ENCODE measurements at regions not wholly inside any gene's neighbourhood (a gene's known extent, or its start where the extent isn't known, plus 50 kb on each side); places are given as distances from the start of the nearest gene placed in this dataset.

DNA sequence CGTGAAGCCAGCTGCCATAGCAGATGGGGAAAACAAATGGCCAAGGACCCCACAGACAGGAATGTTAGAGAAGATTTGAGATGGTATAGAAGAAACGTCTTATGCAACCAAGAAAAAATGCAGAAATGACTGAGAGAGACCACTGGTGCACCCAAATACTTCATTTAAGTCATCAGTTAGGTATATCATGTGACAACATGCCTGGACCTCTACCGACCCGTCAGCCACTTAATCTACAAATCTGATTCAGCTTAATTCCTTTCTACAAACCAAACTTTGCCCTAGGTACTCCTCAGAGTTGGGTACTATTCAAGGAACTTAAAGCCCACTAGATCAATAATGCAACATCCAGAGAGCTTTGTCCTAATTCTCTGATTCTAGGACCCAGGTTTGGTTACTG is 126.0 kb upstream of the UBE2E2 start (continued):
- TF ChIP-seq ZNF318 (CRISPR knock-in tag; IDR thresholded peaks at IDR 0.05) (no peak), ZNF432 (CRISPR knock-in tag; IDR thresholded peaks at IDR 0.05; ENCODE audit: borderline replicate concordance) (no peak), MIXL1 (CRISPR knock-in tag; IDR thresholded peaks at IDR 0.05) (no peak), SMC3 (IDR thresholded peaks at IDR 0.05; ENCODE audit: low read length) (no peak), SRSF1 (optimal IDR thresholded peaks at IDR 0.05; ENCODE audit: low read depth, low read length) (no peak), ISL2 (CRISPR knock-in tag; IDR thresholded peaks at IDR 0.05) (no peak)

GRCh38 chr3:23078735-23079134 is 124.4 kb upstream of the UBE2E2 start:
- no peak for ATAC-seq
- Histone ChIP-seq H3K27ac (ENCODE audit: extremely low read length, insufficient read depth, low read length) (no peak overlapping the region), H3K36me3 (replicated peaks in 1 of 2; ENCODE audit: control insufficient read depth in 1 of 2, insufficient read depth in 2 of 2, low read length in 2 of 2) (no peaks in the 10 kb centered on the region), H3K4me3 (replicated peaks in 1 of 3; ENCODE audit: insufficient read depth in 1 of 3, low read depth in 2 of 3, low read length in 3 of 3) (no peak overlapping the region), H3K9me3 (ENCODE audit: low read length) (no peaks in the 10 kb centered on the region), H3K79me2 (ENCODE audit: insufficient read depth, low read length) (no peaks in the 10 kb centered on the region), H3K9ac (ENCODE audit: insufficient read depth, low read depth, low read length) (no peak overlapping the region), H2AFZ (ENCODE audit: low read length) (no peak overlapping the region), H4K20me1 (ENCODE audit: insufficient read depth, low read length) (no peaks in the 10 kb centered on the region), H3K27me3 (ENCODE audit: control insufficient read depth in 1 of 2, insufficient read depth in 2 of 2, low read length in 2 of 2) (no peaks in the 10 kb centered on the region; a peak in 1 of 5 replicates), H3K4me1 (ENCODE audit: insufficient read depth, low read length) (no peaks in the 10 kb centered on the region), H3K4me2 (ENCODE audit: low read depth, low read length) (no peak overlapping the region)
- ChIA-PET CTCF (ENCODE audit: low intra/inter-chr PET ratio, low total read pairs) (no interaction called here), POLR2A (no interaction called here)
- no TSS peak for BruUV-seq (replicated peaks)
- in situ Hi-C loops (cut with HindIII; ENCODE audit: extremely low pct_ligation_motif_present, low pct_unique_long_range_greater_than_20kb) = no loop called here
- DNase-seq (ENCODE audit: low spot score) = no peak
- intact Hi-C loops (cut with micrococcal nuclease; ENCODE audit: unreplicated experiment) = no loop called here
- TF ChIP-seq NR0B2 (CRISPR knock-in tag; IDR thresholded peaks at IDR 0.05) (no peak), ZSCAN12 (CRISPR knock-in tag; IDR thresholded peaks at IDR 0.05) (no peak), UBTF (CRISPR knock-in tag; IDR thresholded peaks at IDR 0.05) (no peak), ZNF350 (CRISPR knock-in tag; IDR thresholded peaks at IDR 0.05; ENCODE audit: borderline replicate concordance, low read depth) (no peak), SMARCC2 (IDR thresholded peaks at IDR 0.05) (no peak)
- 44% methylated on average over 5 of the region's 6 CpGs for WGBS (ENCODE audit: low lambda C conversion rate)
- FAIRE-seq = no peak

Measured in HepG2 (cell line).